Endothelial cell of umbilical vein (primary cell): ENCODE measurements at regions not wholly inside any gene's neighbourhood (a gene's known extent, or its start where the extent isn't known, plus 50 kb on each side); places are given as distances from the start of the nearest gene placed in this dataset.

Source experiments
- EZH2 ChIP-seq: IDR thresholded peaks from 2 replicates; pipeline ENCODE4 v1.6.1; 2012; ENCODE audit warnings: borderline replicate concordance, low read depth, mild to moderate bottlenecking, moderate library complexity, low read length, inconsistent platforms; ENCODE audit not compliant: severe bottlenecking
- MAX ChIP-seq: IDR thresholded peaks from 2 replicates; pipeline ENCODE4 v1.6.1; 2011; ENCODE audit not compliant: insufficient read depth, insufficient read length
- POLR2A ChIP-seq: IDR thresholded peaks from 2 replicates; pipeline ENCODE4 v1.6.1; 2012; ENCODE audit warnings: low read depth, mild to moderate bottlenecking, control low read depth, low read length
- TF ChIP-seq, protein P1 (sequence below), 2 donors: IDR thresholded peaks; 1 replicate in 1 of 2; 2 replicates in 1 of 2; pipeline ENCODE4 v1.5.1; 2011; ENCODE audit warnings: low read length in 2 of 2, mild to moderate bottlenecking in 2 of 2, moderate library complexity in 2 of 2, control low read depth in 1 of 2, inconsistent platforms in 1 of 2, low read depth in 1 of 2; ENCODE audit not compliant: insufficient read depth in 1 of 2; ENCODE audit errors: extremely low read depth in 1 of 2

- TF ChIP-seq, protein P1, sequence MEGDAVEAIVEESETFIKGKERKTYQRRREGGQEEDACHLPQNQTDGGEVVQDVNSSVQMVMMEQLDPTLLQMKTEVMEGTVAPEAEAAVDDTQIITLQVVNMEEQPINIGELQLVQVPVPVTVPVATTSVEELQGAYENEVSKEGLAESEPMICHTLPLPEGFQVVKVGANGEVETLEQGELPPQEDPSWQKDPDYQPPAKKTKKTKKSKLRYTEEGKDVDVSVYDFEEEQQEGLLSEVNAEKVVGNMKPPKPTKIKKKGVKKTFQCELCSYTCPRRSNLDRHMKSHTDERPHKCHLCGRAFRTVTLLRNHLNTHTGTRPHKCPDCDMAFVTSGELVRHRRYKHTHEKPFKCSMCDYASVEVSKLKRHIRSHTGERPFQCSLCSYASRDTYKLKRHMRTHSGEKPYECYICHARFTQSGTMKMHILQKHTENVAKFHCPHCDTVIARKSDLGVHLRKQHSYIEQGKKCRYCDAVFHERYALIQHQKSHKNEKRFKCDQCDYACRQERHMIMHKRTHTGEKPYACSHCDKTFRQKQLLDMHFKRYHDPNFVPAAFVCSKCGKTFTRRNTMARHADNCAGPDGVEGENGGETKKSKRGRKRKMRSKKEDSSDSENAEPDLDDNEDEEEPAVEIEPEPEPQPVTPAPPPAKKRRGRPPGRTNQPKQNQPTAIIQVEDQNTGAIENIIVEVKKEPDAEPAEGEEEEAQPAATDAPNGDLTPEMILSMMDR (IDR thresholded peaks at IDR 0.05; ENCODE audit: extremely low read depth in 1 of 2, insufficient read depth in 1 of 2, low read depth in 1 of 2, low read length in 2 of 2), result no peak
- no peak for TF ChIP-seq POLR2A
- TF ChIP-seq MAX, result no peak
- TF ChIP-seq EZH2, result no peak
These were observed 284.4 kb downstream of the FOXL1 start for GRCh38 chr16:86862595-86863280.
